ENCODE measurements at regions not wholly inside any gene's neighbourhood (a gene's known extent, or its start where the extent isn't known, plus 50 kb on each side); places are given as distances from the start of the nearest gene placed in this dataset.

DNA sequence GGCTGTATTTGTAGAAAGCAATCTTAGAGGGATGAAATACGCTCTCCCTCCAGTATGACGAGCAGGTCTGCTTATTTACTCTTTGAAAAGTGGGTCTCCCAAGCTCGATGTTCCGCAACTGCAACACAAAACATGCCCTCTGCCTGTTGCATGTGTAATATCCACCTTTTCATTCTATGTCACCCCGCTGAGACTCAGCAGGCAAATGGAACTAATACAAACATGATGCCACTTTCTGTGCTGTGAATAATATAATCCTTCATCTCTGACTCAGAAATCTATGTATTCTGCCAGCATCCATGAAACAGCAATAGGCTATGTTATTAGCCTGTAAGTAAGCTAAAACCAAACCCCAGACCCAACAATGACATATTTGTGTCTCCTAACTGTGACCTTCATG, 200.8 kb upstream of the TMCO5A start:
- DNase-seq (ENCODE audit: extremely low spot score, unreplicated experiment), result no peak

DNA sequence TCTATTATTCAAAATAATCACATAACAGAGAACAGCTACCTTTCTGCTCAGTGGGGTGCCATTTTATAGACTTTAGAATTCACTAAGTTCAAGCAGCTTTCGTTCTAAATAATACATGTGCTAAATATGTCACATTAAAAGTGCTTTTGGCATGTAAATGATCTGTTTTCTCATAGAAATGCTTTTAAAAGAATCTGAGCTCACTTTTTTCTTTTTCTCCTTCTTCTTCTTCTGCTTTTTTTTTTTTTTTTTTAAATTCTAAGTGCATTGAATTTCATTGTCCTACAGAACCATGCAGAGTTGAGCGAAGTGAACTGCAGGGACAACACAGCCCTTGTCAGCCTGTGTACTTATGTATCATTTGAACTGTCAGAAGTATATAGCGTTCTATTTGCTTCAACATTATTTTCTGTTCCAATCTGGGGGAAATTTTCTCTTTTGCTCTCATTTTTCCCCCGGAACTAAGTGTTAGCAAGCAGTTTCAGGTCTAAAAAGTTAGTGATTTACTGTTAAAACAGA, 193.8 kb upstream of the TMCO5A start:
- Mint-ChIP-seq H3K4me3 (ENCODE audit: unreplicated experiment) (no peak overlapping the region), H3K27ac (ENCODE audit: unreplicated experiment) (no peak overlapping the region), H3K9me3 (ENCODE audit: unreplicated experiment) (no peaks in the 10 kb centered on the region), H3K4me1 (ENCODE audit: unreplicated experiment) (no peaks in the 10 kb centered on the region), H3K36me3 (ENCODE audit: unreplicated experiment) (no peaks in the 10 kb centered on the region), H3K27me3 (ENCODE audit: unreplicated experiment) (peaks cover 62% of the 10 kb centered on the region)
- TF ChIP-seq, protein P1, sequence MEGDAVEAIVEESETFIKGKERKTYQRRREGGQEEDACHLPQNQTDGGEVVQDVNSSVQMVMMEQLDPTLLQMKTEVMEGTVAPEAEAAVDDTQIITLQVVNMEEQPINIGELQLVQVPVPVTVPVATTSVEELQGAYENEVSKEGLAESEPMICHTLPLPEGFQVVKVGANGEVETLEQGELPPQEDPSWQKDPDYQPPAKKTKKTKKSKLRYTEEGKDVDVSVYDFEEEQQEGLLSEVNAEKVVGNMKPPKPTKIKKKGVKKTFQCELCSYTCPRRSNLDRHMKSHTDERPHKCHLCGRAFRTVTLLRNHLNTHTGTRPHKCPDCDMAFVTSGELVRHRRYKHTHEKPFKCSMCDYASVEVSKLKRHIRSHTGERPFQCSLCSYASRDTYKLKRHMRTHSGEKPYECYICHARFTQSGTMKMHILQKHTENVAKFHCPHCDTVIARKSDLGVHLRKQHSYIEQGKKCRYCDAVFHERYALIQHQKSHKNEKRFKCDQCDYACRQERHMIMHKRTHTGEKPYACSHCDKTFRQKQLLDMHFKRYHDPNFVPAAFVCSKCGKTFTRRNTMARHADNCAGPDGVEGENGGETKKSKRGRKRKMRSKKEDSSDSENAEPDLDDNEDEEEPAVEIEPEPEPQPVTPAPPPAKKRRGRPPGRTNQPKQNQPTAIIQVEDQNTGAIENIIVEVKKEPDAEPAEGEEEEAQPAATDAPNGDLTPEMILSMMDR (IDR thresholded peaks at IDR 0.05), result no peak
- no peak for DNase-seq (ENCODE audit: extremely low spot score, unreplicated experiment)

More for the DNA sequence above, 200.8 kb upstream of the TMCO5A start:
- Mint-ChIP-seq H3K27ac (ENCODE audit: unreplicated experiment) (no peak overlapping the region), H3K9me3 (ENCODE audit: unreplicated experiment) (no peaks in the 10 kb centered on the region), H3K4me1 (ENCODE audit: unreplicated experiment) (no peaks in the 10 kb centered on the region), H3K36me3 (ENCODE audit: unreplicated experiment) (no peaks in the 10 kb centered on the region), H3K27me3 (ENCODE audit: unreplicated experiment) (peaks cover 49% of the 10 kb centered on the region), H3K4me3 (ENCODE audit: unreplicated experiment) (no peak overlapping the region)
- TF ChIP-seq, protein P1 (IDR thresholded peaks at IDR 0.05), result no peak

DNA sequence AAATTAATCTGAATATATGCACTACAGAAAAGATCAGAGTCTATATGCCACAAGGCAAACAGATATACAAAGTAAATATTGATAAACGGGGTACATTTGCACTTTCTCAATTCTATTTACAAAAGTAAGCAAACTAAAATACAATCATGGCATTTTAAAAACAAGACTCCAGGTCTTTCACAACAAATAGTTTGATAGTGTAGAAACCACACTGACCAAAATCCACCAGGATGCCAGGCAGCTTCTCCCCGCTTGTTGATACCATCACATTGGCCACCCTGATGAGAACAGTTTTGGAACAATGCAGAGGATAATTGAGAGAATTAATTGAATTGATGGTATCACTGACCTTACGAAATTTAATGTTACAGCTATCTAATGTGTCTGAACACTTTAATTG, 190.6 kb upstream of the TMCO5A start:
- Mint-ChIP-seq H3K27me3 (ENCODE audit: unreplicated experiment) (peaks cover 55% of the 10 kb centered on the region), H3K9me3 (ENCODE audit: unreplicated experiment) (peaks cover 9% of the 10 kb centered on the region), H3K4me1 (ENCODE audit: unreplicated experiment) (no peaks in the 10 kb centered on the region), H3K27ac (ENCODE audit: unreplicated experiment) (no peak overlapping the region), H3K4me3 (ENCODE audit: unreplicated experiment) (no peak overlapping the region), H3K36me3 (ENCODE audit: unreplicated experiment) (no peaks in the 10 kb centered on the region)
- no peak for DNase-seq (ENCODE audit: extremely low spot score, unreplicated experiment)
- TF ChIP-seq, protein P1 (IDR thresholded peaks at IDR 0.05), result no peak

DNA sequence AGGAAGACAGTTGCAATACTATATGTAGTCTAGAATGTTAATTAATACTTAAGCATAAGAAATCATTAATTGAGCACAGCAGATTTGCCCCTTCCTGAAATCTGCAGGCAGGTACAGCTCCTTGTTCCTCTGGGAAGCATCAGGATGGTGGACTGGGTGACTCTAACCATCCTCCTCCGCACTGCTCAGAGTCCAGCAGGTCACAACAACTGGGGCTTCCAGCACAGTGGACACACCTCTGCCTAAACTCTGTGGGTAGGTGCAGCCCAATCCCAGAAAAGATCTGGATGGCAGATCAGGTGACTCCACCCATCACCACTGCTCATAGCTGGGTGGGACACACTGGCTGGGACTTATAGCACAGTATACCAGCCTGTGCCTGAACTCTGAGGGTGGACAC, 189.9 kb upstream of the TMCO5A start:
- Mint-ChIP-seq H3K4me3 (ENCODE audit: unreplicated experiment) (no peak overlapping the region), H3K27ac (ENCODE audit: unreplicated experiment) (no peak overlapping the region), H3K4me1 (ENCODE audit: unreplicated experiment) (no peaks in the 10 kb centered on the region), H3K9me3 (ENCODE audit: unreplicated experiment) (peaks cover 15% of the 10 kb centered on the region), H3K36me3 (ENCODE audit: unreplicated experiment) (no peaks in the 10 kb centered on the region), H3K27me3 (ENCODE audit: unreplicated experiment) (peaks cover 55% of the 10 kb centered on the region)
- TF ChIP-seq, protein P1 (IDR thresholded peaks at IDR 0.05), result no peak
- DNase-seq (ENCODE audit: extremely low spot score, unreplicated experiment), result no peak

DNA sequence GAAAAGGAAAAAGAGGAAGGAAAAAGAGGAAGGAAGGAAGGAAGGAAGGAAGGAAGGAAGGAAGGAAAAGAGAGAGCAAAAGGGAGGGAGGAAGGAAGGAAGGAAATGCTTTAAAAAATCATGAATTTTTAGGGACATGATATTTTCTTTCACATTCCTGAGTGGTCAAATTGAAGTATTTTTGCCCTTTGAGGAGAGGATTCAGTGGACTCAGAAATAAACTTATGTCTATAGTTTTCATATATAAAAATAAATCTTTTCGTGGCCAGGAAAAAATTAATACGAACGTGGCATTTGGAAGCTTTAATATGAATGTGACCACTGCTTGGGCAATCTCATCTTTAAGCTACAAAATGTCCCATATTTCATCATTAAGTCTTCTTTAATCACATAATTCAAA, 183.0 kb upstream of the TMCO5A start:
- H3K27me3 Mint-ChIP-seq (ENCODE audit: unreplicated experiment), result peaks cover 44% of the 10 kb centered on the region
- H3K4me3 Mint-ChIP-seq (ENCODE audit: unreplicated experiment), result no peak overlapping the region
- peaks cover 20% of the 10 kb centered on the region for H3K9me3 Mint-ChIP-seq (ENCODE audit: unreplicated experiment)
- H3K4me1 Mint-ChIP-seq (ENCODE audit: unreplicated experiment), result no peaks in the 10 kb centered on the region
- TF ChIP-seq, protein P1 (IDR thresholded peaks at IDR 0.05), result no peak
- no peaks in the 10 kb centered on the region for H3K36me3 Mint-ChIP-seq (ENCODE audit: unreplicated experiment)
- H3K27ac Mint-ChIP-seq (ENCODE audit: unreplicated experiment), result no peak overlapping the region
- no peak for DNase-seq (ENCODE audit: extremely low spot score, unreplicated experiment)

Measured in osteocyte (in vitro differentiated cells).